Coronary artery (tissue), 2 donors: ENCODE measurements at regions not wholly inside any gene's neighbourhood (a gene's known extent, or its start where the extent isn't known, plus 50 kb on each side); places are given as distances from the start of the nearest gene placed in this dataset.

ENCODE experiments used
- DNase-seq: peaks from one replicate; pipeline ENCODE4 v3.0.0-alpha.2; 2017; ENCODE audit warnings: low spot score
- H3K27ac ChIP-seq, 2 donors: fragments of 200-600 bp; sonication (generic); one replicate each; pipeline ENCODE4 v1.5.1; 2016 to 2019
- H3K4me3 ChIP-seq: fragments of 200-600 bp; sonication (generic); 2 replicates; pipeline ENCODE4 v1.5.1; 2016; ENCODE audit warnings: mild to moderate bottlenecking, moderate library complexity
- TF ChIP-seq, protein P1 (sequence below): fragments of 200-600 bp; sonication (generic); IDR thresholded peaks from one replicate; pipeline ENCODE4 v1.5.1; 2019; ENCODE audit warnings: antibody characterized with exemption

DNA sequence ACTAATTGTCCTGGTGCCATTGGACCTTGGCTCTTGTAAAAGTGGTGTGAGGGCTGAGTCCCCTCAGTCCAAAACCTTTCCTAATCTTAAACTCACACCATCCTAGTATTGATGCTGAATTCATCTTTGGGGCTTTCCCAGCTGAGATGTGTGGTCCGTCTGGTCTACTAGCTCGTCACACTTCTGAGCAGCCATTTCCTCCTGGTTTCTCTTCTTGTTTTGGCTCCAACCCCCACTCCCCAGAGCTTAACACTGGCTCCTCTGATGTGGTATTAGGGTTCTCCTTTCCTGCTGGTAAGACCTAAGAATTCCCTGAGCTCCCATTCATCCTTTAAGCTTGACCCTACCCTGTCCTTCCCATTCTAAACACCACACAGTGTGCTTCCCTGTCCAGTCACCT, 900.6 kb downstream of the VRK1 start:
- Histone ChIP-seq H3K27ac (no peak overlapping the region), H3K4me3 (no peak overlapping the region)
- TF ChIP-seq, protein P1, sequence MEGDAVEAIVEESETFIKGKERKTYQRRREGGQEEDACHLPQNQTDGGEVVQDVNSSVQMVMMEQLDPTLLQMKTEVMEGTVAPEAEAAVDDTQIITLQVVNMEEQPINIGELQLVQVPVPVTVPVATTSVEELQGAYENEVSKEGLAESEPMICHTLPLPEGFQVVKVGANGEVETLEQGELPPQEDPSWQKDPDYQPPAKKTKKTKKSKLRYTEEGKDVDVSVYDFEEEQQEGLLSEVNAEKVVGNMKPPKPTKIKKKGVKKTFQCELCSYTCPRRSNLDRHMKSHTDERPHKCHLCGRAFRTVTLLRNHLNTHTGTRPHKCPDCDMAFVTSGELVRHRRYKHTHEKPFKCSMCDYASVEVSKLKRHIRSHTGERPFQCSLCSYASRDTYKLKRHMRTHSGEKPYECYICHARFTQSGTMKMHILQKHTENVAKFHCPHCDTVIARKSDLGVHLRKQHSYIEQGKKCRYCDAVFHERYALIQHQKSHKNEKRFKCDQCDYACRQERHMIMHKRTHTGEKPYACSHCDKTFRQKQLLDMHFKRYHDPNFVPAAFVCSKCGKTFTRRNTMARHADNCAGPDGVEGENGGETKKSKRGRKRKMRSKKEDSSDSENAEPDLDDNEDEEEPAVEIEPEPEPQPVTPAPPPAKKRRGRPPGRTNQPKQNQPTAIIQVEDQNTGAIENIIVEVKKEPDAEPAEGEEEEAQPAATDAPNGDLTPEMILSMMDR = no peak
- no peak for DNase-seq

GRCh38 chr14:97699026-97699425, 901.8 kb downstream of the VRK1 start:
- TF ChIP-seq, protein P1 = no peak
- Histone ChIP-seq H3K27ac (no peak overlapping the region), H3K4me3 (no peak overlapping the region)
- no peak for DNase-seq

DNA sequence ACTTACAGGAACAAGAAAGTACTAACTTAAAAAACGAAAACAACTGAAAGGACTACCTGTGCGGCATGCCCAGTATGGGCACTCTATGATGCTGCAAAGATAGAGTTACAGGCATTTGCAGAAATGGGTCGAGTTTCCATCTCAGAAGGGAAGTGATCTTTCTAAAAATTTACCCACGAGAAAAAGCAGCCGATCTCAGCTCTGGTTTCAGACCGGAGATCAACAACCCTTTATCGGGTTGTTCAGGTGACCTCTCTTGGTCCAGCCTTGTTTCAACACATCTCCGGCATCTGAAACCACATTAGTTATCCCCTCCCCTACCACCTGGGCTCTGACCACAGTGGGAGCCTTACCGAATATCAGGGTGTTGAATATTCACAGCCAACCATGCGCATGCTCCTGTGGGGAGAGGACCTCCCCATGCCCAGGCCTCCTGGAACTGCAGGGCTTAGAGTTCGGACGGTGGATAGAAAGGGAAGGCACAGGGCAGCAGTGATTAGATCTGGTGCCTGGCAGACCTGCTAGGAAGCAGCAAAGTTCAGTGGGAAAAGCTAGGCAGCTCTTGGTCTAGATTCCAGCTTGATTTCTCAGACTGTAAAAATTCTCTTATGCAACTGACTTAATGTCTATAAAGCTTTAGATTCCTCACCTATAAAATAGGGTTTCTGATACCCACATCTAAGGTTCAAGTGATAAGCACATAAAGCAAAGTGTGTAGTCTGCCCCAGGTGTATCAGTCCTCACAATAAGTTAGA, 906.0 kb downstream of the VRK1 start:
- Histone ChIP-seq H3K27ac (no peak overlapping the region), H3K4me3 (no peak overlapping the region)
- DNase-seq = no peak
- TF ChIP-seq, protein P1 = no peak

DNA sequence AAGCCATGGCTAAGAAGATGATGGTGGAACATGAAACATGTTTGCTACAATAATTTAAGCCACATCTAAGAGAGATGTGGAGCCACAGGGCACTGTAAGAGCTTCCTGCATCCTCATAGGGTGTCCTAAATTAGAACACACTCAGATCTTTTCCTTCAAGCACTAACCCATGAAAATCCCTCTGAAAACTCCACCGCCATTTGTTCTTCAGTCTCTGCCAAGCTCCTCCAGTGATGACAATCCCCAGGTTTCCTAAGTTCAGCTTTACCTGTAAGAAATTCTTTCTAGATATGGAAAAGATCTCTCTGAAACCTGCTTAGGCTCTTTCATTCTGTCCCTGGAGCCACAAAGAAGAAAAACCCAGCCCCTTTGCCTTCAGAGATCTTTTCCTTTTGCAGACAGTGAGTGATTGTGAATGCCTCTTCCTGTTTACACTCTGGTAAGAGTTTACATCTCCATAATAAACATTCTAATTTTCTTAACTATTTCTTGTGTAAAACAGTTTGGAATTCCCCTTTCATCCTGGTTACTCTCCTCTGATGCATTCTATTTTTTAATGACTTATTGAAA, 907.2 kb downstream of the VRK1 start:
- H3K4me3 ChIP-seq = no peak overlapping the region
- TF ChIP-seq, protein P1 = no peak
- no peak overlapping the region for H3K27ac ChIP-seq
- no peak for DNase-seq

GRCh38 chr14:97705107-97705506, 907.9 kb downstream of the VRK1 start:
- no peak overlapping the region for H3K4me3 ChIP-seq
- TF ChIP-seq, protein P1 = no peak
- H3K27ac ChIP-seq = no peak overlapping the region
- no peak for DNase-seq

DNA sequence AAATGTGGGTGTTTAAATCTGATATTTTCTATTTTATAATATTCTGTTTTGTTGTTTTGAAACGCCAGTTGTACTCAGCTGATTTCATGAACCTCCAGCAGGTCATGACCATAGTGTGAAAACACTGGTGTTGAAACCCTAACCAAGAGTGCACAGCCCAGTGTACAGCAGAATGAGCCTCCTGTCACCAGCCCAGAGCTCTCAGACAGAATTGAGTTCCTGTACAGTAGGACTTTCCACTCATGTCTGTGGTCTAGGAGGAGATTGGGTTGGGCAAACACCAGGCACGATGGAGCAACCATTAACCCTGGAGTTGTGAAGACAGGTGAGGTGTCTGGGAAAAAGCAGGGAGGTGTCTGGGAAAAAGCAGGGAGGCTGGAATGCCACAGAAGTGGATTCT, 908.8 kb downstream of the VRK1 start:
- H3K4me3 ChIP-seq = no peak overlapping the region
- TF ChIP-seq, protein P1 = no peak
- no peak for DNase-seq
- H3K27ac ChIP-seq = no peak overlapping the region

DNA sequence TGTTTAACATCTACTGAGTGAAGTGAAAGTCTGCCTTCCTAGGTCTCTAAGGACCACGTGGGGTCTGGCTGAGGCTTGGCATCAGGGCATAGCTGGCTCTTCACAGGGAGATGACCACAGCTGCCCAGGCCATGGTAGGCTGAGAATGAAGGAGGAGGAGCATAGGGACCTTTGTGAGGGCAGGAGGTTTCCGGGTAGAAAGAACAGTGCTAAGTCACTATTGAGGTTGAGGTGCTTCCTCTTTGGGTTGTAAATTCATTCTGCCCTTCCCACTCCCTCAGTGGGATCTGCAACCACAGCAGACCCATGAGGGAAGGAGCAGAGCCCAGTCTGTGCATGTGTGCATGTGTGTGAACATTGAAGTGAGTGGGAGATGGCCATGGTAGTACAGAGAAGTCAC, 909.6 kb downstream of the VRK1 start:
- no peak overlapping the region for H3K27ac ChIP-seq
- TF ChIP-seq, protein P1 = no peak
- DNase-seq = no peak
- no peak overlapping the region for H3K4me3 ChIP-seq
